Epithelial cell of esophagus (primary cell): ENCODE measurements at regions not wholly inside any gene's neighbourhood (a gene's known extent, or its start where the extent isn't known, plus 50 kb on each side); places are given as distances from the start of the nearest gene placed in this dataset.

ENCODE experiments used
- DNase-seq: peaks from one replicate; pipeline ENCODE4 v3.0.0; 2010; ENCODE audit warnings: low read depth
- H3K4me3 ChIP-seq: 2 replicates; pipeline ENCODE4 v1.5.1; 2011; ENCODE audit warnings: mild to moderate bottlenecking, low read length, control low read depth
- TF ChIP-seq, protein P1 (sequence below): IDR thresholded peaks from 2 replicates; pipeline ENCODE4 v1.5.1; 2011; ENCODE audit warnings: low read depth, mild to moderate bottlenecking, low read length, control low read depth, inconsistent platforms; ENCODE audit not compliant: insufficient read depth; ENCODE audit errors: missing control alignments

DNA sequence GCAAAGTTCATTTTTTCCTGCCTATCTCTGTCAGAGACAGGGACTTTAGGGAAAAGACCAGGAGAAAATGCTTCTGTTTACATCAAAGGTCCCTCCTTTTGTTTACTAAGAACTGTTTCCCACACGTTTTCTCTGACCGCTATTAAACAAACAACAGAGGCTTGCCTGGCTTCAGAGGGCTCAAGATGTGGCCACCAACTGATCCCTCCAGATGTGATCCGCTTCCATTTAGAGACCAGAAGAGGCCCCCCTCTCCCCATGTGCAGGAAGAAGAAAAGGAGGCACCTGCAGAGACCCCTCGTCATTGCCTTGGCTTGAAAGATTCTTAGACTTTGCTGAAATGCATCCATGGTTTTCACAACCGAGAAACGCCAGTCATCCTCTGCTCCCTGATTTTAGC is 217.9 kb upstream of the PWP1 start:
- no peak overlapping the region for H3K4me3 ChIP-seq
- TF ChIP-seq, protein P1, sequence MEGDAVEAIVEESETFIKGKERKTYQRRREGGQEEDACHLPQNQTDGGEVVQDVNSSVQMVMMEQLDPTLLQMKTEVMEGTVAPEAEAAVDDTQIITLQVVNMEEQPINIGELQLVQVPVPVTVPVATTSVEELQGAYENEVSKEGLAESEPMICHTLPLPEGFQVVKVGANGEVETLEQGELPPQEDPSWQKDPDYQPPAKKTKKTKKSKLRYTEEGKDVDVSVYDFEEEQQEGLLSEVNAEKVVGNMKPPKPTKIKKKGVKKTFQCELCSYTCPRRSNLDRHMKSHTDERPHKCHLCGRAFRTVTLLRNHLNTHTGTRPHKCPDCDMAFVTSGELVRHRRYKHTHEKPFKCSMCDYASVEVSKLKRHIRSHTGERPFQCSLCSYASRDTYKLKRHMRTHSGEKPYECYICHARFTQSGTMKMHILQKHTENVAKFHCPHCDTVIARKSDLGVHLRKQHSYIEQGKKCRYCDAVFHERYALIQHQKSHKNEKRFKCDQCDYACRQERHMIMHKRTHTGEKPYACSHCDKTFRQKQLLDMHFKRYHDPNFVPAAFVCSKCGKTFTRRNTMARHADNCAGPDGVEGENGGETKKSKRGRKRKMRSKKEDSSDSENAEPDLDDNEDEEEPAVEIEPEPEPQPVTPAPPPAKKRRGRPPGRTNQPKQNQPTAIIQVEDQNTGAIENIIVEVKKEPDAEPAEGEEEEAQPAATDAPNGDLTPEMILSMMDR, result no peak
- no peak for DNase-seq

DNA sequence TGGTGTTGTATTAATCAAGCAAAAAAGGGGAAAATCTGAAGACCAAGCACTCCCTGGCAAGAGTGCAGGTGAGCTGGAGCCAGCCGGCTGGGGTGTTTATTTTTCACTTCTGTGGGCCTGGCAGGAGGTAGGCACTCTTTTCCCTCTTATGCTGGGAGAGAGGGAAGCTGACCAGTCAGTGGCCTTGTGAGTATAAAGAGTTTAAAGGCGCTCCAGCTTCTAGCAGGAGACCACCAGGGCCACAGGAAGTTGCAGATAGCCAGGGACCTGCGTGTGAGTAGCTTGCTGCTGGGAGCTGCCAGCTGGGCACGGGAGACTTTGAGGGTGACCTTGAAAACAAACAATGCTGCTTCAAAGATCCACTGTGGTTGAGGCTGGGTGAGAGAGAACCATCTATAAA is 217.4 kb upstream of the PWP1 start:
- TF ChIP-seq, protein P1, result no peak
- no peak overlapping the region for H3K4me3 ChIP-seq
- no peak for DNase-seq

DNA sequence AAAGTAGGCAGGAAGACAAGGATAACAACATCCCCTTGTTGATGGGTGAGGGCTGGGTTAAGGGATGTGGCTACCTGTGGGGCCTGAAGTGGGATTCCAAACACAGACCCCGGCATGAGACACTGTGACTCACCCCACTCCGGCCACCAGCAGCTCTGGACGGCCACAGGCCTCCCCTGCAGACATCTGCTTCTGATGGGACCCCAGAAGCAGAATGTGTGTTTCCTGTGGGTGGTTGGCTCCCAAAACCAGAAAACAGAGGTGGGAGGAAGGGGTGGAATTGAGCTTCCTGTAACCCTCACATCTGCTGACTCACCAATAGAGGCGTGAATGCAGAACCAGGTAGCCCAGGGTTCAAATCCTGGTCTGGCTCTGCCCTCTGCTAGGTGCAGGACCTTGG is 216.6 kb upstream of the PWP1 start:
- no peak for DNase-seq
- TF ChIP-seq, protein P1, result no peak
- no peak overlapping the region for H3K4me3 ChIP-seq

DNA sequence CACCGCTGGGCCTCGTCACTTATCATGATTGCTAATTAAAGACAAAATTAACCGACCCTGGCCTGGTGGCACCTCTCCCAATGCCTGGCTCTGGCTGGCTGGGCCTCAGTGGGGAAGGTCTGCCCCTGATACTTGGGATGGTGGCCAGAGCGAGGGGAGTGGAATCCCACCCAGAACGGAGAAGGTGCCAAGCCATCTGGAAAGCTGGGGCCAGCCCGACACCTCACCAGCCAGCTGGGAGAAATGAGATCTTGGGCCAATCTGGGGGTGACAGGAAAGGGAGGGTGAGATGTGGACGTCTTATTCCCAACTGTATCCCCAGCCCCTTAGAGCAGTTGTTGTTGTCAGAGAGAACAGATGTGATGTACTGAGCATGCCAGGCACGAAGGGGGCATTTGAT is 215.0 kb upstream of the PWP1 start:
- H3K4me3 ChIP-seq, result no peak overlapping the region
- DNase-seq, result no peak
- TF ChIP-seq, protein P1, result no peak

DNA sequence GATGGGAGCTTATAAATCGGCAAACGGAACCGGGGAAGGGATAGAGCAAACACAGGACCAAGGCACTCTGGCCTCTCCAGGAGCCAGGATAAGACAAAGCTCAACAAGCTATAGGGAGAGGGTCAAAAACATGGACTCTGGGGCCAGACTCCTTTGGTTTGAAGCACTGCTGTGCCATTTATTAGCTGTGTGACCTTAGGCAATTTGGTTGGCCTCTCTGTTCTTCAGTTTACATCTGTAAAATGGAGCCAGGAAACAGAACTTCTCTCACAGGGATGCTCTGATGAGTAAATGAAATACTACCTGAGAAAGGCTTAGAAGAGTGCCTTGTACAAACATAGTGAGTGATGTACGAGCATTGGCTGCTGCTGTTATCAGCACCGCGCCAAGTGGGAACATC is 213.3 kb upstream of the PWP1 start:
- TF ChIP-seq, protein P1, result no peak
- no peak overlapping the region for H3K4me3 ChIP-seq
- no peak for DNase-seq

DNA sequence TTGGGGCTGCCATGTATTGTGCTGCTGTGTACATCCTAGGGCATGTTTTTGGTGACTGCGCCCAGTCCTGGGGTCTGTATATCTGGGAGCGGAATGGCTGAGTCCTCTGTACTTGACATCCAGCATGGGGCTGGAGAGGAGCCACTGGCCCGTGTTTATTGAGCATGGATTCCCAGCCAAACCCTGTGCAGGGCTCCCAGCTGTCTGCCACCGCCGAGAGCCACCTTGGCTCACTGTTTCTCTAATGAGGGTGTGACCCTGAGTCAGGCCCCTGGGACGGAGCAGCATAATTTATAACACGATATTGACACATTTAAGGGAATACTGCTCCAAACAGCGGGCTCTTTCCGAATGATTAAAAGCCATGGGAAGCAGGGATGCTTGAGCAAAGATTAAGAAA is 211.5 kb upstream of the PWP1 start:
- no peak for DNase-seq
- TF ChIP-seq, protein P1, result no peak
- H3K4me3 ChIP-seq, result no peak overlapping the region

DNA sequence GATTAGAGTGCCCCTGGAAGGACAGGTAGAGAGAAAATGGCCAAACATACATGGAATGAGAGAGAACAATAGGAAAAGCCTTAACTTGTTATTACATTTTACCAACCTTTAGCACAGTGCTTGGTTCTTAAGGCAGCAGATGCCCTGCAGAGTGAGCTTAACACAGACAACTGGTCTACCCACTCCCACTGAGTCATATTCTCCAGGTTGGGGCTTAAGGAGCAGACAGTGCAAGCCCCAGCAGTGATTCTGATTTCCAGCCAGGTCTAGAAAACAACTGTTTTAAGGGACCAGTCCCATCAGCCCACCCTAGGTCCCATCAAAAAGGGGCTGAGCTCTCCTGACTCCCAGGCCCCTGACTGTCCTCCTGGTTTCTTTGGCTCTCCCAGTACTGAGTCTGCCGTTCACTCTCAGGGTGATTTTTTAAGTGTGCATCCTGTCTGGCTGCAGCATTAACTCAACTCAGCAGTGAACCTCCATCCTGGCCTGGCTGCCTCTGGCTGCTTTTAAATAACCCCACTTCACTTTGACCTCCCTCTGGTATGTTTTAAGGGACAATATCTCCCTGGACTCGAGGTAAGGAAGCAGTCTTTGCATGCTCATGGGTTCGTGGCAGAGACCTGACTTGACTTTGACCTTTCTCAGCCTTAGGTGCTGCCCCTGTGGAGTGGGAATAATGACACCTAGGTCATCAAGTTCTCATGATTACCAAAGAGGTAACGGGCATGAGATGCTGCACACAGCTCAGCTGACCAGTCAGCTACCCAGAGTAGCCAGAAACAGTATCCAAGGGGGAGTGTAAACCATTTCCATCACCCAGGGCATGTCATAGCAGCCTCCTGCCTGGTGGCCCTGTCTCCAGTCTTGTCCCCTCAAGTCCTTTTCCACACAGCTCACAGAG is 210.7 kb upstream of the PWP1 start:
- peak; percentile 66 for DNase-seq
- TF ChIP-seq, protein P1, result no peak
- H3K4me3 ChIP-seq, result no peak overlapping the region
